Left renal pelvis (tissue), 4 donors: ENCODE measurements at regions not wholly inside any gene's neighbourhood (a gene's known extent, or its start where the extent isn't known, plus 50 kb on each side); places are given as distances from the start of the nearest gene placed in this dataset.

Experiments
- DNase-seq, 4 donors: peaks; one replicate each; pipeline ENCODE4 v3.0.0-alpha.2; 2013; ENCODE audit warnings: low read depth in 4 of 4, low spot score in 3 of 4

GRCh38 chr3:170734043-170734734, 135.8 kb downstream of the RPL22L1 start:
- DNase-seq = no peak

- DNase-seq = no peak
These were observed 137.2 kb downstream of the RPL22L1 start for GRCh38 chr3:170732660-170733245.

GRCh38 chr3:170731281-170731680, 138.7 kb downstream of the RPL22L1 start:
- DNase-seq = no peak

- DNase-seq = no peak
These were observed 139.8 kb downstream of the RPL22L1 start for GRCh38 chr3:170730071-170730812.

- no peak for DNase-seq
These were observed 141.8 kb downstream of the RPL22L1 start for GRCh38 chr3:170728181-170728580.

- no peak for DNase-seq
These were observed 141.9 kb upstream of the SLC7A14 start for GRCh38 chr3:170727754-170728153.

- no peak for DNase-seq
These were observed 141.2 kb upstream of the SLC7A14 start for GRCh38 chr3:170726976-170727661.

GRCh38 chr3:170725285-170725731, 139.4 kb upstream of the SLC7A14 start:
- no peak for DNase-seq

- DNase-seq = no peak
These were observed 138.9 kb upstream of the SLC7A14 start for GRCh38 chr3:170724599-170725280.

- DNase-seq = peak in 2 of 4 donors; percentile 21 to 24
These were observed 137.4 kb upstream of the SLC7A14 start for GRCh38 chr3:170723241-170723640.

- no peak for DNase-seq
These were observed 135.7 kb upstream of the SLC7A14 start for GRCh38 chr3:170721563-170721962.

GRCh38 chr3:170719300-170719699, 133.4 kb upstream of the SLC7A14 start:
- DNase-seq = no peak

- DNase-seq = no peak
These were observed 133.0 kb upstream of the SLC7A14 start for GRCh38 chr3:170718848-170719247.

- no peak for DNase-seq
These were observed 131.8 kb upstream of the SLC7A14 start for GRCh38 chr3:170717410-170718402.

- no peak for DNase-seq
These were observed 130.4 kb upstream of the SLC7A14 start for GRCh38 chr3:170716172-170716805.

GRCh38 chr3:170714562-170715535, 129.0 kb upstream of the SLC7A14 start:
- DNase-seq = no peak

GRCh38 chr3:170714122-170714521, 128.2 kb upstream of the SLC7A14 start:
- no peak for DNase-seq

GRCh38 chr3:170713653-170714052, 127.8 kb upstream of the SLC7A14 start:
- no peak for DNase-seq
